ENCODE measurements at regions not wholly inside any gene's neighbourhood (a gene's known extent, or its start where the extent isn't known, plus 50 kb on each side); places are given as distances from the start of the nearest gene placed in this dataset.
A peak's percentile ranks its signal among the peaks of the same experiment; 100 is the strongest.

- Mint-ChIP-seq H3K4me3 (no peak overlapping the region), H3K4me1 (no peaks in the 10 kb centered on the region), H3K36me3 (no peaks in the 10 kb centered on the region), H3K27me3 (peaks cover 9% of the 10 kb centered on the region), H3K27ac (no peak overlapping the region), H3K9me3 (peaks cover under 1% of the 10 kb centered on the region)
- no peak for ATAC-seq
Measured at GRCh38 chr13:26456650-26457049, 100.8 kb upstream of the WASF3 start.

- H3K27me3 Mint-ChIP-seq = peaks cover 9% of the 10 kb centered on the region
- no peak overlapping the region for H3K4me3 Mint-ChIP-seq
- no peaks in the 10 kb centered on the region for H3K9me3 Mint-ChIP-seq
- H3K4me1 Mint-ChIP-seq = no peaks in the 10 kb centered on the region
- no peak for ATAC-seq
- H3K36me3 Mint-ChIP-seq = no peaks in the 10 kb centered on the region
- no peak overlapping the region for H3K27ac Mint-ChIP-seq
Measured at GRCh38 chr13:26457212-26457611, 100.3 kb upstream of the WASF3 start.

GRCh38 chr13:26458196-26458749, 99.2 kb upstream of the WASF3 start:
- ATAC-seq = no peak
- Mint-ChIP-seq H3K4me1 (no peaks in the 10 kb centered on the region), H3K27me3 (no peaks in the 10 kb centered on the region), H3K27ac (no peak overlapping the region), H3K36me3 (no peaks in the 10 kb centered on the region), H3K9me3 (no peaks in the 10 kb centered on the region), H3K4me3 (no peak overlapping the region)

- H3K36me3 Mint-ChIP-seq = no peaks in the 10 kb centered on the region
- H3K9me3 Mint-ChIP-seq = no peaks in the 10 kb centered on the region
- H3K4me3 Mint-ChIP-seq = no peak overlapping the region
- peaks cover 12% of the 10 kb centered on the region for H3K27me3 Mint-ChIP-seq
- no peak for ATAC-seq
- H3K27ac Mint-ChIP-seq = no peak overlapping the region
- no peaks in the 10 kb centered on the region for H3K4me1 Mint-ChIP-seq
Measured at GRCh38 chr13:26459276-26460131, 98.0 kb upstream of the WASF3 start.

GRCh38 chr13:26460648-26461047, 96.8 kb upstream of the WASF3 start:
- Mint-ChIP-seq H3K4me1 (no peaks in the 10 kb centered on the region), H3K27ac (no peak overlapping the region), H3K4me3 (no peak overlapping the region), H3K36me3 (no peaks in the 10 kb centered on the region), H3K9me3 (no peaks in the 10 kb centered on the region), H3K27me3 (peaks cover 24% of the 10 kb centered on the region)
- no peak for ATAC-seq

GRCh38 chr13:26463296-26463695, 94.2 kb upstream of the WASF3 start:
- no peak for ATAC-seq
- peaks cover 32% of the 10 kb centered on the region for H3K27me3 Mint-ChIP-seq
- no peaks in the 10 kb centered on the region for H3K9me3 Mint-ChIP-seq
- H3K4me1 Mint-ChIP-seq = no peaks in the 10 kb centered on the region
- no peaks in the 10 kb centered on the region for H3K36me3 Mint-ChIP-seq
- H3K4me3 Mint-ChIP-seq = no peak overlapping the region
- H3K27ac Mint-ChIP-seq = no peak overlapping the region

- Mint-ChIP-seq H3K4me3 (no peak overlapping the region), H3K27ac (no peak overlapping the region), H3K36me3 (no peaks in the 10 kb centered on the region), H3K4me1 (no peaks in the 10 kb centered on the region), H3K27me3 (peaks cover 36% of the 10 kb centered on the region), H3K9me3 (no peaks in the 10 kb centered on the region)
- ATAC-seq = no peak
Measured at GRCh38 chr13:26463848-26464247, 93.6 kb upstream of the WASF3 start.

GRCh38 chr13:26465514-26465913, 92.0 kb upstream of the WASF3 start:
- Mint-ChIP-seq H3K27me3 (peaks cover 36% of the 10 kb centered on the region), H3K4me1 (no peaks in the 10 kb centered on the region), H3K9me3 (no peaks in the 10 kb centered on the region), H3K4me3 (no peak overlapping the region), H3K36me3 (no peaks in the 10 kb centered on the region), H3K27ac (no peak overlapping the region)
- ATAC-seq = no peak

- H3K36me3 Mint-ChIP-seq = no peaks in the 10 kb centered on the region
- H3K4me3 Mint-ChIP-seq = no peak overlapping the region
- H3K9me3 Mint-ChIP-seq = no peaks in the 10 kb centered on the region
- H3K27me3 Mint-ChIP-seq = peaks cover 36% of the 10 kb centered on the region
- no peak for ATAC-seq
- H3K27ac Mint-ChIP-seq = no peak overlapping the region
- no peaks in the 10 kb centered on the region for H3K4me1 Mint-ChIP-seq
Measured at GRCh38 chr13:26465954-26466353, 91.5 kb upstream of the WASF3 start.

GRCh38 chr13:26468265-26468801, 89.2 kb upstream of the WASF3 start:
- no peak for ATAC-seq
- Mint-ChIP-seq H3K27me3 (peaks cover 35% of the 10 kb centered on the region), H3K4me1 (no peaks in the 10 kb centered on the region), H3K4me3 (no peak overlapping the region), H3K27ac (no peak overlapping the region), H3K9me3 (no peaks in the 10 kb centered on the region), H3K36me3 (no peaks in the 10 kb centered on the region)

GRCh38 chr13:26469602-26470001, 87.9 kb upstream of the WASF3 start:
- no peaks in the 10 kb centered on the region for H3K4me1 Mint-ChIP-seq
- H3K36me3 Mint-ChIP-seq = no peaks in the 10 kb centered on the region
- no peak for ATAC-seq
- no peak overlapping the region for H3K27ac Mint-ChIP-seq
- H3K27me3 Mint-ChIP-seq = peaks cover 23% of the 10 kb centered on the region
- no peaks in the 10 kb centered on the region for H3K9me3 Mint-ChIP-seq
- no peak overlapping the region for H3K4me3 Mint-ChIP-seq

GRCh38 chr13:26471807-26472206, 85.7 kb upstream of the WASF3 start:
- peaks cover 28% of the 10 kb centered on the region for H3K27me3 Mint-ChIP-seq
- no peaks in the 10 kb centered on the region for H3K36me3 Mint-ChIP-seq
- H3K4me3 Mint-ChIP-seq = no peak overlapping the region
- H3K27ac Mint-ChIP-seq = no peak overlapping the region
- peaks cover 12% of the 10 kb centered on the region for H3K4me1 Mint-ChIP-seq
- ATAC-seq = no peak
- H3K9me3 Mint-ChIP-seq = no peaks in the 10 kb centered on the region

GRCh38 chr13:26473571-26474230, 83.8 kb upstream of the WASF3 start:
- Mint-ChIP-seq H3K27me3 (peaks cover 26% of the 10 kb centered on the region), H3K36me3 (no peaks in the 10 kb centered on the region), H3K9me3 (no peaks in the 10 kb centered on the region), H3K4me1 (peaks cover 12% of the 10 kb centered on the region), H3K27ac (no peak overlapping the region), H3K4me3 (no peak overlapping the region)
- no peak for ATAC-seq

GRCh38 chr13:26474286-26474685, 83.2 kb upstream of the WASF3 start:
- no peak for ATAC-seq
- no peak overlapping the region for H3K4me3 Mint-ChIP-seq
- peaks cover 12% of the 10 kb centered on the region for H3K4me1 Mint-ChIP-seq
- H3K27ac Mint-ChIP-seq = no peak overlapping the region
- no peaks in the 10 kb centered on the region for H3K9me3 Mint-ChIP-seq
- H3K27me3 Mint-ChIP-seq = peaks cover 26% of the 10 kb centered on the region
- no peaks in the 10 kb centered on the region for H3K36me3 Mint-ChIP-seq

GRCh38 chr13:26475176-26476110, 82.0 kb upstream of the WASF3 start:
- Mint-ChIP-seq H3K27me3 (peaks cover 26% of the 10 kb centered on the region), H3K36me3 (no peaks in the 10 kb centered on the region), H3K9me3 (no peaks in the 10 kb centered on the region), H3K27ac (no peak overlapping the region), H3K4me3 (peak overlapping the region; percentile 1), H3K4me1 (peaks cover 12% of the 10 kb centered on the region)
- ATAC-seq = peak; percentile 24

All from stimulated activated memory B cell treated with anti-CD40 and anti-IgM and Interleukin-4, amounts not matched to agents 10 μg/mL and 1 μg/mL and 100 μg/mL, for 72 hours (primary cell).